Mucosa of gallbladder (tissue), 1 donor: ENCODE measurements at regions not wholly inside any gene's neighbourhood (a gene's known extent, or its start where the extent isn't known, plus 50 kb on each side); places are given as distances from the start of the nearest gene placed in this dataset.
"Not testable (repeated sequence)": the region's sequence is repeated elsewhere in the genome, so short reads cannot be mapped to it uniquely, and the experiment has no call there.

Experiments
- DNase-seq: peaks from one replicate; pipeline ENCODE4 v3.0.0-alpha.2; 2020; ENCODE audit warnings: low spot score
- donor health status: DM: no; HTN: no; CAD: no.

GRCh38 chr7:76723928-76724327 is 96.8 kb upstream of the POMZP3 start:
- not testable (repeated sequence) for DNase-seq

- not testable (repeated sequence) for DNase-seq
Measured at GRCh38 chr7:76716551-76716950, 89.5 kb upstream of the POMZP3 start.

- DNase-seq = not testable (repeated sequence)
Measured at GRCh38 chr7:76712926-76713325, 85.8 kb upstream of the POMZP3 start.

- not testable (repeated sequence) for DNase-seq
Measured at GRCh38 chr7:76711648-76712047, 84.6 kb upstream of the POMZP3 start.

GRCh38 chr7:76709703-76710102 is 82.6 kb upstream of the POMZP3 start:
- not testable (repeated sequence) for DNase-seq

- not testable (repeated sequence) for DNase-seq
Measured at GRCh38 chr7:76708446-76708845, 81.4 kb upstream of the POMZP3 start.

GRCh38 chr7:76703815-76704214 is 76.7 kb upstream of the POMZP3 start:
- not testable (repeated sequence) for DNase-seq

GRCh38 chr7:76686277-76686676 is 59.2 kb upstream of the POMZP3 start:
- not testable (repeated sequence) for DNase-seq

GRCh38 chr7:76684737-76685136 is 57.7 kb upstream of the POMZP3 start:
- not testable (repeated sequence) for DNase-seq

GRCh38 chr7:76683631-76684030 is 56.6 kb upstream of the POMZP3 start:
- not testable (repeated sequence) for DNase-seq

GRCh38 chr7:76681810-76682209 is 54.7 kb upstream of the POMZP3 start:
- not testable (repeated sequence) for DNase-seq

- not testable (repeated sequence) for DNase-seq
Measured at GRCh38 chr7:76679174-76679573, 52.1 kb upstream of the POMZP3 start.

- DNase-seq = not testable (repeated sequence)
Measured at GRCh38 chr7:76678500-76678899, 51.4 kb upstream of the POMZP3 start.

- not testable (repeated sequence) for DNase-seq
Measured at GRCh38 chr7:76676890-76677289, 49.8 kb upstream of the POMZP3 start.
